AG09309 (cell line): ENCODE measurements at regions not wholly inside any gene's neighbourhood (a gene's known extent, or its start where the extent isn't known, plus 50 kb on each side); places are given as distances from the start of the nearest gene placed in this dataset.
"Not testable (repeated sequence)": the region's sequence is repeated elsewhere in the genome, so short reads cannot be mapped to it uniquely, and the experiment has no call there.

Experiments used
- DNase-seq: peaks from one replicate; pipeline ENCODE4 v3.0.0-alpha.2; 2010; ENCODE audit warnings: low read depth
- H3K4me3 ChIP-seq: 2 replicates; pipeline ENCODE4 v1.5.1; 2011; ENCODE audit warnings: mild to moderate bottlenecking, low read depth, low read length, moderate library complexity; ENCODE audit not compliant: control insufficient read depth
- CTCF ChIP-seq: IDR thresholded peaks from 2 replicates; pipeline ENCODE4 v1.5.1; 2011; ENCODE audit warnings: mild to moderate bottlenecking, low read depth, low read length, inconsistent platforms; ENCODE audit not compliant: insufficient read depth, control insufficient read depth; ENCODE audit errors: missing control alignments

- no peak for TF ChIP-seq CTCF
- no peak for DNase-seq
- H3K4me3 ChIP-seq, result no peak overlapping the region
Observed at GRCh38 chr4:132195176-132195575, 953.9 kb upstream of the PCDH10 start.

GRCh38 chr4:132203618-132204017, 945.5 kb upstream of the PCDH10 start:
- no peak overlapping the region for H3K4me3 ChIP-seq
- no peak for DNase-seq
- TF ChIP-seq CTCF, result no peak

- TF ChIP-seq CTCF, result no peak
- H3K4me3 ChIP-seq, result no peak overlapping the region
- no peak for DNase-seq
Observed at GRCh38 chr4:132214519-132214918, 934.6 kb upstream of the PCDH10 start.

- TF ChIP-seq CTCF, result no peak
- DNase-seq, result no peak
- H3K4me3 ChIP-seq, result no peak overlapping the region
Observed at GRCh38 chr4:132218406-132218805, 930.7 kb upstream of the PCDH10 start.

- no peak overlapping the region for H3K4me3 ChIP-seq
- no peak for DNase-seq
- TF ChIP-seq CTCF, result no peak
Observed at GRCh38 chr4:132227151-132227856, 921.8 kb upstream of the PCDH10 start.

- not testable (repeated sequence) for DNase-seq, H3K4me3 ChIP-seq
- peak; percentile 15 for TF ChIP-seq CTCF
Observed at GRCh38 chr4:132227857-132228165, 921.3 kb upstream of the PCDH10 start.

GRCh38 chr4:132228676-132229075, 920.4 kb upstream of the PCDH10 start:
- no peak for DNase-seq
- H3K4me3 ChIP-seq, result no peak overlapping the region
- TF ChIP-seq CTCF, result no peak
